Mesothelial cell of epicardium (in vitro differentiated cells): ENCODE measurements at regions not wholly inside any gene's neighbourhood (a gene's known extent, or its start where the extent isn't known, plus 50 kb on each side); places are given as distances from the start of the nearest gene placed in this dataset.

Experiments
- DNase-seq, 2 experiments: peaks; one replicate each; pipeline ENCODE4 v3.0.0; 2021; ENCODE audit warnings: low spot score in 2 of 2; ENCODE audit not compliant: unreplicated experiment in 2 of 2
- H3K27ac Mint-ChIP-seq: 2 replicates; pipeline ENCODE4 v1.8.0; 2021; ENCODE audit warnings: mixed read lengths
- H3K27me3 Mint-ChIP-seq: 2 replicates; pipeline ENCODE4 v1.8.0; 2021; ENCODE audit warnings: low read depth, mixed read lengths
- H3K36me3 Mint-ChIP-seq: 2 replicates; pipeline ENCODE4 v1.8.0; 2021; ENCODE audit warnings: mixed read lengths
- H3K4me1 Mint-ChIP-seq: 2 replicates; pipeline ENCODE4 v1.8.0; 2021; ENCODE audit warnings: mixed read lengths
- H3K4me3 Mint-ChIP-seq: 2 replicates; pipeline ENCODE4 v1.8.0; 2021; ENCODE audit warnings: mild to moderate bottlenecking, moderate library complexity, mixed read lengths
- H3K9me3 Mint-ChIP-seq: 2 replicates; pipeline ENCODE4 v1.8.0; 2021; ENCODE audit warnings: mixed read lengths
- CTCF ChIP-seq: fragments of 200-600 bp; sonication (generic); IDR thresholded peaks from one replicate; pipeline ENCODE4 v1.5.0; 2021; ENCODE audit warnings: antibody characterized with exemption; ENCODE audit not compliant: unreplicated experiment

- Mint-ChIP-seq H3K4me3 (no peak overlapping the region), H3K36me3 (peaks cover 3% of the 10 kb centered on the region), H3K4me1 (peaks cover 15% of the 10 kb centered on the region), H3K27me3 (no peaks in the 10 kb centered on the region), H3K27ac (no peak overlapping the region), H3K9me3 (peaks cover 18% of the 10 kb centered on the region)
- DNase-seq = no peak
- TF ChIP-seq CTCF = no peak
These were observed 1341.2 kb upstream of the SPRY2 start for GRCh38 chr13:81682081-81682630.

- H3K27ac Mint-ChIP-seq = no peak overlapping the region
- H3K4me1 Mint-ChIP-seq = peaks cover 3% of the 10 kb centered on the region
- H3K4me3 Mint-ChIP-seq = no peak overlapping the region
- no peak for TF ChIP-seq CTCF
- no peaks in the 10 kb centered on the region for H3K27me3 Mint-ChIP-seq
- no peak for DNase-seq
- H3K9me3 Mint-ChIP-seq = peaks cover 27% of the 10 kb centered on the region
- H3K36me3 Mint-ChIP-seq = peaks cover 3% of the 10 kb centered on the region
These were observed 1336.9 kb upstream of the SPRY2 start for GRCh38 chr13:81677857-81678256.

GRCh38 chr13:81676008-81676407 is 1335.1 kb upstream of the SPRY2 start:
- peaks cover 3% of the 10 kb centered on the region for H3K36me3 Mint-ChIP-seq
- no peak for TF ChIP-seq CTCF
- peaks cover 27% of the 10 kb centered on the region for H3K9me3 Mint-ChIP-seq
- no peak for DNase-seq
- no peak overlapping the region for H3K27ac Mint-ChIP-seq
- no peak overlapping the region for H3K4me3 Mint-ChIP-seq
- H3K27me3 Mint-ChIP-seq = no peaks in the 10 kb centered on the region
- H3K4me1 Mint-ChIP-seq = no peaks in the 10 kb centered on the region

GRCh38 chr13:81671064-81671463 is 1330.1 kb upstream of the SPRY2 start:
- no peak for DNase-seq
- no peak for TF ChIP-seq CTCF
- H3K27ac Mint-ChIP-seq = no peak overlapping the region
- H3K27me3 Mint-ChIP-seq = no peaks in the 10 kb centered on the region
- no peaks in the 10 kb centered on the region for H3K4me1 Mint-ChIP-seq
- H3K9me3 Mint-ChIP-seq = peaks cover 4% of the 10 kb centered on the region
- H3K4me3 Mint-ChIP-seq = no peak overlapping the region
- H3K36me3 Mint-ChIP-seq = no peaks in the 10 kb centered on the region

GRCh38 chr13:81670048-81670447 is 1329.1 kb upstream of the SPRY2 start:
- no peak for TF ChIP-seq CTCF

GRCh38 chr13:81664872-81665271 is 1323.9 kb upstream of the SPRY2 start:
- H3K4me1 Mint-ChIP-seq = peaks cover 4% of the 10 kb centered on the region
- H3K4me3 Mint-ChIP-seq = no peak overlapping the region
- H3K36me3 Mint-ChIP-seq = no peaks in the 10 kb centered on the region
- H3K9me3 Mint-ChIP-seq = peaks cover 3% of the 10 kb centered on the region
- H3K27ac Mint-ChIP-seq = no peak overlapping the region
- DNase-seq = no peak
- no peak for TF ChIP-seq CTCF
- H3K27me3 Mint-ChIP-seq = no peaks in the 10 kb centered on the region

More at GRCh38 chr13:81670048-81670447, 1329.1 kb upstream of the SPRY2 start:
- H3K9me3 Mint-ChIP-seq = no peaks in the 10 kb centered on the region
- H3K4me3 Mint-ChIP-seq = no peak overlapping the region
- H3K4me1 Mint-ChIP-seq = peaks cover 4% of the 10 kb centered on the region
- H3K27me3 Mint-ChIP-seq = no peaks in the 10 kb centered on the region
- no peaks in the 10 kb centered on the region for H3K36me3 Mint-ChIP-seq
- DNase-seq = no peak
- no peak overlapping the region for H3K27ac Mint-ChIP-seq
